Astrocyte (in vitro differentiated cells and primary cell): ENCODE measurements at regions not wholly inside any gene's neighbourhood (a gene's known extent, or its start where the extent isn't known, plus 50 kb on each side); places are given as distances from the start of the nearest gene placed in this dataset.

Experiments
- DNase-seq: peaks from one replicate; pipeline ENCODE4 v3.0.0-alpha.2; 2010; ENCODE audit warnings: low read depth
- FAIRE-seq: peaks from 2 replicates; lab custom pipeline; 2011; peaks lifted over from hg19 to GRCh38; lab: Jason Lieb, UNC
- H2AFZ ChIP-seq: 2 replicates; pipeline ENCODE4 v1.6.0; 2012; ENCODE audit warnings: low read depth, low read length, inconsistent platforms
- H3K27ac ChIP-seq: 2 replicates; pipeline ENCODE4 v1.5.1; 2011; ENCODE audit warnings: low read depth, low read length, inconsistent platforms
- H3K27me3 ChIP-seq: 2 replicates; pipeline ENCODE4 v1.6.0; 2011; ENCODE audit warnings: low read length, inconsistent platforms; ENCODE audit not compliant: insufficient read depth
- H3K36me3 ChIP-seq: 2 replicates; pipeline ENCODE4 v1.5.1; 2011; ENCODE audit warnings: low read length, inconsistent platforms; ENCODE audit not compliant: insufficient read depth
- H3K4me1 ChIP-seq: 2 replicates; pipeline ENCODE4 v1.5.1; 2011; ENCODE audit warnings: low read length, inconsistent platforms; ENCODE audit not compliant: insufficient read depth
- H3K4me2 ChIP-seq: 2 replicates; pipeline ENCODE4 v1.6.0; 2012; ENCODE audit warnings: low read length, inconsistent platforms
- H3K4me3 ChIP-seq: 2 replicates; pipeline ENCODE4 v1.5.1; 2011; ENCODE audit warnings: low read depth, mild to moderate bottlenecking, low read length, inconsistent platforms; ENCODE audit not compliant: insufficient read depth
- H3K79me2 ChIP-seq: 2 replicates; pipeline ENCODE4 v1.6.0; 2012; ENCODE audit warnings: mild to moderate bottlenecking, low read length, inconsistent platforms; ENCODE audit not compliant: insufficient read depth
- H3K9ac ChIP-seq: 2 replicates; pipeline ENCODE4 v1.6.0; 2012; ENCODE audit warnings: mild to moderate bottlenecking, low read length, inconsistent platforms
- H3K9me3 ChIP-seq: 2 replicates; pipeline ENCODE4 v1.5.1; 2012; ENCODE audit warnings: low read depth, mild to moderate bottlenecking, low read length, inconsistent platforms; ENCODE audit not compliant: insufficient read depth
- H4K20me1 ChIP-seq: 2 replicates; pipeline ENCODE4 v1.6.0; 2012; ENCODE audit warnings: low read length, inconsistent platforms; ENCODE audit not compliant: insufficient read depth
- H3K27ac Mint-ChIP-seq: one replicate; pipeline ENCODE4 v1.8.0; 2021; ENCODE audit warnings: mild to moderate bottlenecking, mixed read lengths; ENCODE audit not compliant: unreplicated experiment
- H3K27me3 Mint-ChIP-seq: one replicate; pipeline ENCODE4 v1.8.0; 2021; ENCODE audit warnings: low read depth, mixed read lengths; ENCODE audit not compliant: unreplicated experiment
- H3K36me3 Mint-ChIP-seq: one replicate; pipeline ENCODE4 v1.8.0; 2021; ENCODE audit warnings: low read depth, mixed read lengths; ENCODE audit not compliant: unreplicated experiment
- H3K4me1 Mint-ChIP-seq: one replicate; pipeline ENCODE4 v1.8.0; 2021; ENCODE audit warnings: low read depth, mixed read lengths; ENCODE audit not compliant: unreplicated experiment
- H3K4me3 Mint-ChIP-seq: one replicate; pipeline ENCODE4 v1.8.0; 2021; ENCODE audit warnings: mild to moderate bottlenecking, moderate library complexity, mixed read lengths; ENCODE audit not compliant: unreplicated experiment
- H3K9me3 Mint-ChIP-seq: one replicate; pipeline ENCODE4 v1.8.0; 2021; ENCODE audit warnings: mild to moderate bottlenecking, mixed read lengths; ENCODE audit not compliant: unreplicated experiment
- CTCF ChIP-seq: IDR thresholded peaks from 2 replicates; pipeline ENCODE4 v1.5.1; 2011; ENCODE audit warnings: low read depth, mild to moderate bottlenecking, inconsistent platforms, low read length, moderate library complexity; ENCODE audit not compliant: insufficient read depth
- EZH2 ChIP-seq: IDR thresholded peaks from 2 replicates; pipeline ENCODE4 v1.6.1; 2012; ENCODE audit warnings: mild to moderate bottlenecking, low read length, inconsistent platforms; ENCODE audit not compliant: insufficient read depth

- Histone ChIP-seq H3K4me1 (no peaks in the 10 kb centered on the region), H3K4me2 (no peak overlapping the region), H2AFZ (no peak overlapping the region), H3K27ac (no peak overlapping the region), H3K9me3 (no peaks in the 10 kb centered on the region), H3K79me2 (no peaks in the 10 kb centered on the region), H4K20me1 (no peaks in the 10 kb centered on the region), H3K27me3 (no peaks in the 10 kb centered on the region), H3K36me3 (no peaks in the 10 kb centered on the region), H3K4me3 (no peak overlapping the region), H3K9ac (no peak overlapping the region)
- H3K36me3 Mint-ChIP-seq = no peaks in the 10 kb centered on the region
- TF ChIP-seq EZH2 = no peak
- TF ChIP-seq CTCF = no peak
- no peaks in the 10 kb centered on the region for H3K4me1 Mint-ChIP-seq
- FAIRE-seq (no peak), DNase-seq (no peak)
- H3K27ac Mint-ChIP-seq = no peak overlapping the region
- no peaks in the 10 kb centered on the region for H3K9me3 Mint-ChIP-seq
- no peaks in the 10 kb centered on the region for H3K27me3 Mint-ChIP-seq
- no peak overlapping the region for H3K4me3 Mint-ChIP-seq
Observed at GRCh38 chr10:47127188-47127785, 172.7 kb upstream of the GDF10 start.

GRCh38 chr10:47130491-47130890 is 169.5 kb upstream of the GDF10 start:
- H3K36me3 Mint-ChIP-seq = no peaks in the 10 kb centered on the region
- H4K20me1 ChIP-seq = no peaks in the 10 kb centered on the region
- H3K27ac ChIP-seq = no peak overlapping the region
- no peak overlapping the region for H3K4me3 Mint-ChIP-seq
- H3K4me1 ChIP-seq = no peaks in the 10 kb centered on the region
- FAIRE-seq (no peak), DNase-seq (no peak)
- TF ChIP-seq CTCF = no peak
- no peak for TF ChIP-seq EZH2
- no peak overlapping the region for H3K4me2 ChIP-seq
- no peaks in the 10 kb centered on the region for H3K36me3 ChIP-seq
- H3K27me3 ChIP-seq = no peaks in the 10 kb centered on the region
- H3K9ac ChIP-seq = no peak overlapping the region
- H3K27me3 Mint-ChIP-seq = no peaks in the 10 kb centered on the region
- H3K9me3 ChIP-seq = no peaks in the 10 kb centered on the region
- peaks cover 3% of the 10 kb centered on the region for H3K4me1 Mint-ChIP-seq
- no peak overlapping the region for H3K27ac Mint-ChIP-seq
- no peaks in the 10 kb centered on the region for H3K79me2 ChIP-seq
- H3K4me3 ChIP-seq = no peak overlapping the region
- no peaks in the 10 kb centered on the region for H3K9me3 Mint-ChIP-seq
- no peak overlapping the region for H2AFZ ChIP-seq

- peaks cover 32% of the 10 kb centered on the region for H3K4me1 Mint-ChIP-seq
- H2AFZ ChIP-seq = no peak overlapping the region
- no peaks in the 10 kb centered on the region for H4K20me1 ChIP-seq
- DNase-seq (no peak), FAIRE-seq (no peak)
- H3K79me2 ChIP-seq = peaks cover 12% of the 10 kb centered on the region
- no peak overlapping the region for H3K9ac ChIP-seq
- no peaks in the 10 kb centered on the region for H3K27me3 Mint-ChIP-seq
- H3K9me3 Mint-ChIP-seq = peaks cover 3% of the 10 kb centered on the region
- no peak overlapping the region for H3K4me3 ChIP-seq
- H3K4me1 ChIP-seq = peaks cover 30% of the 10 kb centered on the region
- no peaks in the 10 kb centered on the region for H3K36me3 ChIP-seq
- no peak overlapping the region for H3K27ac Mint-ChIP-seq
- H3K9me3 ChIP-seq = no peaks in the 10 kb centered on the region
- TF ChIP-seq CTCF (no peak), EZH2 (no peak)
- no peaks in the 10 kb centered on the region for H3K27me3 ChIP-seq
- peaks cover 3% of the 10 kb centered on the region for H3K36me3 Mint-ChIP-seq
- no peak overlapping the region for H3K27ac ChIP-seq
- no peak overlapping the region for H3K4me3 Mint-ChIP-seq
- no peak overlapping the region for H3K4me2 ChIP-seq
Observed at GRCh38 chr10:47133871-47134570, 166.0 kb upstream of the GDF10 start.
